Activated CD4-positive, alpha-beta T cell treated with anti-CD3 and anti-CD28 coated beads, Interleukin-2, amount 10 ng/mL, durations not matched to agents 7 days and 5 days (primary cell): ENCODE measurements at regions not wholly inside any gene's neighbourhood (a gene's known extent, or its start where the extent isn't known, plus 50 kb on each side); places are given as distances from the start of the nearest gene placed in this dataset.
"Not testable (repeated sequence)": the region's sequence is repeated elsewhere in the genome, so short reads cannot be mapped to it uniquely, and the experiment has no call there.

ENCODE experiments used
- CTCF ChIA-PET: fragments of 350-600 bp; sonication (Branson Sonifier 250); formaldehyde crosslinking; loops from one replicate; lab custom pipeline; 2021; ENCODE audit warnings: antibody characterized with exemption; lab: Charles Lee
- POLR2A ChIA-PET: fragments of 350-600 bp; sonication (Branson Sonifier 250); formaldehyde crosslinking; loops from one replicate; lab custom pipeline; 2021; ENCODE audit warnings: antibody characterized with exemption; lab: Charles Lee
- DNase-seq: peaks from one replicate; pipeline ENCODE4 v3.0.0-alpha.2; 2020
- H3K27ac Mint-ChIP-seq: one replicate; pipeline ENCODE4 v1.8.0; 2021; ENCODE audit warnings: mild to moderate bottlenecking, moderate library complexity, mixed read lengths
- H3K27me3 Mint-ChIP-seq: one replicate; pipeline ENCODE4 v1.8.0; 2021; ENCODE audit warnings: mixed read lengths
- H3K36me3 Mint-ChIP-seq: one replicate; pipeline ENCODE4 v1.8.0; 2021; ENCODE audit warnings: low read depth, mixed read lengths
- H3K4me1 Mint-ChIP-seq: one replicate; pipeline ENCODE4 v1.8.0; 2021; ENCODE audit warnings: mixed read lengths
- H3K4me3 Mint-ChIP-seq: one replicate; pipeline ENCODE4 v1.8.0; 2021; ENCODE audit warnings: mild to moderate bottlenecking, moderate library complexity, mixed read lengths
- H3K9me3 Mint-ChIP-seq: one replicate; pipeline ENCODE4 v1.8.0; 2021; ENCODE audit warnings: mixed read lengths

DNA sequence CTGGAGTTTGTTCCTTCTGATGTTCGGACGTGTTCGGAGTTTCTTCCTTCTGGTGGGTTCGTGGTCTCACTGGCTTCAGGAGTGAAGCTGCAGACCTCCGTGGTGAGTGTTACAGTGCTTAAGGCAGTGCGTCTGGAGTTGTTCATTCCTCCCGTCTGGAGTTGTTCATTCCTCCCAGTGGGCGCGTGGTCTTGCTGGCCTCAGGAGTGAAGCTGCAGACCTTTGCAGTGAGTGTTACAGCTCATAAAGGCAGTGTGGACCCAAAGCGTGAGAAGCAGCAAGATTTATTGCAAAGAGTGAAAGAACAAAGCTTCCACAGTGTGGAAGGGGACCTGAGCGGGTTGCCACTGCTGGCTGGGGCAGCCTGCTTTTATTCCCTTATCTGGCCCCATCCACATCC is 63.4 kb upstream of the DDHD1 start:
- H3K27ac Mint-ChIP-seq, H3K9me3 Mint-ChIP-seq, H3K4me3 Mint-ChIP-seq, DNase-seq, H3K36me3 Mint-ChIP-seq, H3K4me1 Mint-ChIP-seq, H3K27me3 Mint-ChIP-seq, POLR2A ChIA-PET: not testable (repeated sequence)
- CTCF ChIA-PET, result interaction anchor here (1.1 to 1.5 kb wide), 6 partner anchors 15 to 90 kb away, joined by 3 to 4 read pairs (median 4); no protein-coding TSS in a partner anchor

DNA sequence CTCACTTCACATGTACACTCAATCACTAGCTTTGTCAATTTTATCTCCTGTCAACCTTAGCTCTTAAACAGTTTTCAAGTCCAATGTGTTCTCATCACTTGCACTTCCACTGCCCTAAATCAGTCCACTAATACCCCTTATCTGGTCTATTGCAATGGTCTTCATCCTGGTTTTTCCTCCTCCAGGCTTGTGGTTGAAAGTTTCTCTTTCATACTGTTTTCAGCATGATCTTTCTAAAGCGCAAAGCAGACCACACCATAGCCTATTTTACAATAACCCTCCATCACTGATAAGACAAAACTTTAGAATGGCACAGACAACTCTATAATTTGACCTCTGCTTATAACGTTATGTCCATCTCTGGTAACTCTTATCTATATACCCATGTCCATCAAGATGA is 62.0 kb upstream of the DDHD1 start:
- Mint-ChIP-seq H3K27me3 (no peaks in the 10 kb centered on the region), H3K9me3 (no peaks in the 10 kb centered on the region), H3K4me1 (peaks cover 9% of the 10 kb centered on the region), H3K27ac (no peak overlapping the region), H3K4me3 (no peak overlapping the region), H3K36me3 (no peaks in the 10 kb centered on the region)
- ChIA-PET CTCF (interaction anchor here (0.6 to 1.5 kb wide), 2 partner anchors 62 to 1918 kb away, joined by 3 to 5 read pairs; partner anchors contain the start of gene DDHD1), POLR2A (interaction anchor here (0.6 kb wide), 1 partner anchor 23 kb away, joined by 6 read pairs; no protein-coding TSS in a partner anchor)
- no peak for DNase-seq

DNA sequence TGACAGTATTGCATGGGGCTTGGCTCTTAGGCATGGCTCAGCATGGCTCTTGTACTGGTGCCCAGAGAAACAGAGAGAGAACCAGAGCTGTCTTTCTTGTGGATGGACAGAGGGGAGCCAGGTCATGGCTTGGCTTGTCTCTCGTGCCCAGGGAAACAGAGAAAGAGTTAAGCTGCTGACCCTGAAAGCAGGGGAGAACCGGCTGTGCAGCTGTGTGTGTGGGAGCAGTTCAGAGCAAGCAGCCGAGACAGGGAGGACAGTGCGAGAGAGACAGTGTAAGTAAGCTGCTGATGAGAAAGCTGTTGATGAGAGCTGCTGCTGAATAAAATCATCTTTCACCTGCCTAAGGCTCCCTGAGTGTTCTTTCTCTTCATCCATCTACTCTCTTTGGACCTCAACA is 61.3 kb upstream of the DDHD1 start:
- no peaks in the 10 kb centered on the region for H3K27me3 Mint-ChIP-seq
- POLR2A ChIA-PET, result no interaction called here

DNA sequence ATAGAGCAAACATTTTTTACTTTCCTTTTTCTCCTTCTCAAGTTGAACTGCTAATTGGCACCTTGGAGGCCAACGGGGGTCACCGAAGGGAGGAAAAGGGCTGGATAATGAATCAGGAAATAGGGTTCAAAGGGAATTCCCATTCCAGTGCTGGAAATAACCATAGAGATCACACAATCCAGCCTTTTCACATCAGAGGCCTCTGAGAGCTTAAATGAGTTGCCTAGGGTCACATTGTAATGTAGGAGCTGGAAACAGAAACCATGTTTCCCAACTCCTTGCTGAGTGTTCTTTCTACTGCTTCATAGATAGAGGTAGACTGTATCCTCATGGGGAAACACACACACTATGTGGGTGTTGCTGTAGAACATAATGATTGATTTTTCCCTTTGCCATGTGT is 60.6 kb upstream of the DDHD1 start:
- CTCF ChIA-PET, result interaction anchor here (0.5 to 1.5 kb wide), 3 partner anchors 11 to 186 kb away, joined by 3 to 5 read pairs (median 4); partner anchors contain the start of gene DDHD1
- POLR2A ChIA-PET, result no interaction called here
- Mint-ChIP-seq H3K36me3 (no peaks in the 10 kb centered on the region), H3K4me1 (peaks cover 9% of the 10 kb centered on the region), H3K9me3 (no peaks in the 10 kb centered on the region), H3K27ac (no peak overlapping the region), H3K4me3 (no peak overlapping the region), H3K27me3 (no peaks in the 10 kb centered on the region)
- no peak for DNase-seq

More for the DNA sequence above, 61.3 kb upstream of the DDHD1 start:
- Mint-ChIP-seq H3K36me3 (no peaks in the 10 kb centered on the region), H3K4me3 (no peak overlapping the region), H3K27ac (no peak overlapping the region), H3K9me3 (no peaks in the 10 kb centered on the region), H3K4me1 (peaks cover 9% of the 10 kb centered on the region)
- CTCF ChIA-PET, result interaction anchor here (0.6 to 1.5 kb wide), 2 partner anchors 61 to 1917 kb away, joined by 3 to 5 read pairs; partner anchors contain the start of gene DDHD1
- DNase-seq, result no peak

DNA sequence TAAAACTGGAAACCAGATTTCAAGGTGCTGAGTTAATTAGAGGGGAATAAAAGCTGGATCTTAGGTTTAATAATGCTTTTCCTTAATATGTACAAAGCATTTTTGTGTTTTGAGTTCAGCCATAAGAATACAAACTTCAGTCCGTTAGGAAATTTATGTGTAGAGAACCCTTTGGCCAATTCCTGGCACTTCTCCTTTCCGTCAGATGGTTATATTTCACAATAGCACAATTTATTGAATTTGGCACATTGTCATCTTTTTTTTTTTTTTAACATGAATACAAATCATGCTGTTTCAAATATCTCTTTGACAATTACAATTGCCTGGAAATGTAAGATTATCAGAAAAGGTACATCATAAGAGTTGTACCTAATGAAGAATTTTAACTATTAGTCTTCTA is 56.2 kb upstream of the DDHD1 start:
- no peaks in the 10 kb centered on the region for H3K4me1 Mint-ChIP-seq
- peaks cover 3% of the 10 kb centered on the region for H3K9me3 Mint-ChIP-seq
- ChIA-PET CTCF (no interaction called here), POLR2A (no interaction called here)
- no peak overlapping the region for H3K27ac Mint-ChIP-seq
- H3K36me3 Mint-ChIP-seq, result peaks cover under 1% of the 10 kb centered on the region
- H3K4me3 Mint-ChIP-seq, result no peak overlapping the region
- no peak for DNase-seq
- peaks cover 5% of the 10 kb centered on the region for H3K27me3 Mint-ChIP-seq
